ENCODE measurements at regions not wholly inside any gene's neighbourhood (a gene's known extent, or its start where the extent isn't known, plus 50 kb on each side); places are given as distances from the start of the nearest gene placed in this dataset.

DNA sequence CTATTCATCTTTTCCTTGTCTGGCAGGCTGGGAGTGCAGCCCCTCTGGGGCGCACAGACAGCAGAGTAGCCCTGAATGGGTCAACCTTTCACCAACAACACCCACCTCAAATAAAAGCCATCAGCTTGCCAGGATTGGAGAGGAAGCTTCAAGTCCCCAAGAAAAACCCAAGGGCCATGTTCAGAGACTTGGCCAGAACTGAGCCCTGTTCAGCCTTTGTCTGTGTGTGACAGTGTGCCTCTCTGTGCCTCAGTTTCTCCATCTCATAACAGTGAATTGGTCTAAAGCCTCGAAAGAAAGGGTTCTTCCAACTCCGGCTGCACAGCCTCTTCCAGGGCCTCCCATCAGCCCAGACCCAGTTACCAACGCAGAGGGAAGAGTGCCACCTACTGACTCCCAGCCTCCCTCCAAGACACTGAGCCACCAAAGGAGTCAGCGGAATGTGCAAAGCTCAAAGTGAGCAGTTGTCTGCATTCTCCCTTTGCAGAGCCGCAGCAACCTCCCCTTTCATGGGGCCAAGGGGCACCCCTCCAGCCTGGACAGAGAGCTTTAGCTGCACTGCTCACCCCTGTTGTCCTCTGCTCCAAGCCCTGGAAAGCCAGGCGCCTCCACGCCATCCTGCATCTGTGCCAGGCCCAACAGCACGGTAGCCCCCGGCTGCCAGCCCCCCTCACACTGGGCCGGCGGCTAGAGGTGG lies 82.7 kb upstream of the TOP1 start (continued):
- TF ChIP-seq NFYB (CRISPR knock-in tag; IDR thresholded peaks at IDR 0.05) (0 out of 2 replicates have a peak, but pooled peaks have one; percentile 20), SIN3A (IDR thresholded peaks at IDR 0.05; ENCODE audit: borderline replicate concordance, low read depth, low read length) (no peak), KLF15 (CRISPR knock-in tag; IDR thresholded peaks at IDR 0.05; ENCODE audit: borderline replicate concordance) (no peak), ZNF121 (CRISPR knock-in tag; IDR thresholded peaks at IDR 0.05) (no peak), ZNF616 (CRISPR knock-in tag; IDR thresholded peaks at IDR 0.05; ENCODE audit: low read depth) (no peak), ZBTB7B (CRISPR knock-in tag; IDR thresholded peaks at IDR 0.05) (no peak), TMF1 (CRISPR knock-in tag; IDR thresholded peaks at IDR 0.05; ENCODE audit: low read depth) (no peak), ZNF790 (CRISPR knock-in tag; IDR thresholded peaks at IDR 0.05; ENCODE audit: borderline replicate concordance) (no peak), SAP130 (CRISPR knock-in tag; IDR thresholded peaks at IDR 0.05; ENCODE audit: low read depth) (0 out of 2 replicates have a peak, but pooled peaks have one; percentile 16), ZNF446 (CRISPR knock-in tag; IDR thresholded peaks at IDR 0.05) (no peak), BRCA1 (CRISPR knock-in tag; IDR thresholded peaks at IDR 0.05) (no peak), HDAC2 (CRISPR knock-in tag; IDR thresholded peaks at IDR 0.05) (no peak; the same call in 1 of the 2 replicates)
- TF ChIP-seq, protein P1, sequence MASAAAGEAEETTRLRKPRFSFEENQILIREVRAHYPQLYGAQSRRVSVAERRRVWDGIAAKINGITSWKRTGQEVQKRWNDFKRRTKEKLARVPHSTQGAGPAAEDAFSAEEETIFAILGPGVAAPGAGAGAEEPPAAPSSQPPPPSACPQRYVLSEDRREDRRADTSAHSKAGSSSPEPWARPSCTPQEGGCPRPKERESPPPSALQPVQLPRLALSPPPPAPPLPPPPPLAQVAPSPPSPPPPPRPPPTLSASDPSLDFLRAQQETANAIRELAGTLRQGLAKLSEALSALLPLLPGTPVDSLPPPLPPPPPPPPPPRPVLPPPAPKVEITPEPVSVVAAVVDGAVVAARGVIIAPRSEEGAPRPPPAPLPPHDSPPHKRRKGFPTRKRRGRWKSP (CRISPR knock-in tag; IDR thresholded peaks at IDR 0.05), result no peak
- TF ChIP-seq, protein P2, sequence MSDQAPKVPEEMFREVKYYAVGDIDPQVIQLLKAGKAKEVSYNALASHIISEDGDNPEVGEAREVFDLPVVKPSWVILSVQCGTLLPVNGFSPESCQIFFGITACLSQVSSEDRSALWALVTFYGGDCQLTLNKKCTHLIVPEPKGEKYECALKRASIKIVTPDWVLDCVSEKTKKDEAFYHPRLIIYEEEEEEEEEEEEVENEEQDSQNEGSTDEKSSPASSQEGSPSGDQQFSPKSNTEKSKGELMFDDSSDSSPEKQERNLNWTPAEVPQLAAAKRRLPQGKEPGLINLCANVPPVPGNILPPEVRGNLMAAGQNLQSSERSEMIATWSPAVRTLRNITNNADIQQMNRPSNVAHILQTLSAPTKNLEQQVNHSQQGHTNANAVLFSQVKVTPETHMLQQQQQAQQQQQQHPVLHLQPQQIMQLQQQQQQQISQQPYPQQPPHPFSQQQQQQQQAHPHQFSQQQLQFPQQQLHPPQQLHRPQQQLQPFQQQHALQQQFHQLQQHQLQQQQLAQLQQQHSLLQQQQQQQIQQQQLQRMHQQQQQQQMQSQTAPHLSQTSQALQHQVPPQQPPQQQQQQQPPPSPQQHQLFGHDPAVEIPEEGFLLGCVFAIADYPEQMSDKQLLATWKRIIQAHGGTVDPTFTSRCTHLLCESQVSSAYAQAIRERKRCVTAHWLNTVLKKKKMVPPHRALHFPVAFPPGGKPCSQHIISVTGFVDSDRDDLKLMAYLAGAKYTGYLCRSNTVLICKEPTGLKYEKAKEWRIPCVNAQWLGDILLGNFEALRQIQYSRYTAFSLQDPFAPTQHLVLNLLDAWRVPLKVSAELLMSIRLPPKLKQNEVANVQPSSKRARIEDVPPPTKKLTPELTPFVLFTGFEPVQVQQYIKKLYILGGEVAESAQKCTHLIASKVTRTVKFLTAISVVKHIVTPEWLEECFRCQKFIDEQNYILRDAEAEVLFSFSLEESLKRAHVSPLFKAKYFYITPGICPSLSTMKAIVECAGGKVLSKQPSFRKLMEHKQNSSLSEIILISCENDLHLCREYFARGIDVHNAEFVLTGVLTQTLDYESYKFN (CRISPR knock-in tag; conservative IDR thresholded peaks at IDR 0.05), result no peak
- TF ChIP-seq, protein P3, sequence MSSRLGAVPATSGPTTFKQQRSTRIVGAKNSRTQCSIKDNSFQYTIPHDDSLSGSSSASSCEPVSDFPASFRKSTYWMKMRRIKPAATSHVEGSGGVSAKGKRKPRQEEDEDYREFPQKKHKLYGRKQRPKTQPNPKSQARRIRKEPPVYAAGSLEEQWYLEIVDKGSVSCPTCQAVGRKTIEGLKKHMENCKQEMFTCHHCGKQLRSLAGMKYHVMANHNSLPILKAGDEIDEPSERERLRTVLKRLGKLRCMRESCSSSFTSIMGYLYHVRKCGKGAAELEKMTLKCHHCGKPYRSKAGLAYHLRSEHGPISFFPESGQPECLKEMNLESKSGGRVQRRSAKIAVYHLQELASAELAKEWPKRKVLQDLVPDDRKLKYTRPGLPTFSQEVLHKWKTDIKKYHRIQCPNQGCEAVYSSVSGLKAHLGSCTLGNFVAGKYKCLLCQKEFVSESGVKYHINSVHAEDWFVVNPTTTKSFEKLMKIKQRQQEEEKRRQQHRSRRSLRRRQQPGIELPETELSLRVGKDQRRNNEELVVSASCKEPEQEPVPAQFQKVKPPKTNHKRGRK (CRISPR knock-in tag; IDR thresholded peaks at IDR 0.05), result no peak
- TF ChIP-seq, protein P4, sequence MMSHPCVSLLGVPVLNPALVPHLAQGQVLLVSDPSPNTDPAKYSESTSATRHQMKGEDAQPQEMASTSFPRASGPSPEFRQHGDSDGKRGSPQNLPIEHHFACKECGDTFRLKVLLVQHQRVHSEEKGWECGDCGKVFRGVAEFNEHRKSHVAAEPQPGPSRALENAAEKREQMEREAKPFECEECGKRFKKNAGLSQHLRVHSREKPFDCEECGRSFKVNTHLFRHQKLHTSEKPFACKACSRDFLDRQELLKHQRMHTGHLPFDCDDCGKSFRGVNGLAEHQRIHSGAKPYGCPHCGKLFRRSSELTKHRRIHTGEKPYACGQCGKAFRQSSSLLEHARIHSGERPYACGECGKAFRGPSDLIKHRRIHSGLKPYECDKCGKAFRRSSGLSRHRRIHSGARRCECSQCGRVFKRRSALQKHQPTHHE (CRISPR knock-in tag; IDR thresholded peaks at IDR 0.05; ENCODE audit: borderline replicate concordance), result no peak
- TF ChIP-seq, protein P5, sequence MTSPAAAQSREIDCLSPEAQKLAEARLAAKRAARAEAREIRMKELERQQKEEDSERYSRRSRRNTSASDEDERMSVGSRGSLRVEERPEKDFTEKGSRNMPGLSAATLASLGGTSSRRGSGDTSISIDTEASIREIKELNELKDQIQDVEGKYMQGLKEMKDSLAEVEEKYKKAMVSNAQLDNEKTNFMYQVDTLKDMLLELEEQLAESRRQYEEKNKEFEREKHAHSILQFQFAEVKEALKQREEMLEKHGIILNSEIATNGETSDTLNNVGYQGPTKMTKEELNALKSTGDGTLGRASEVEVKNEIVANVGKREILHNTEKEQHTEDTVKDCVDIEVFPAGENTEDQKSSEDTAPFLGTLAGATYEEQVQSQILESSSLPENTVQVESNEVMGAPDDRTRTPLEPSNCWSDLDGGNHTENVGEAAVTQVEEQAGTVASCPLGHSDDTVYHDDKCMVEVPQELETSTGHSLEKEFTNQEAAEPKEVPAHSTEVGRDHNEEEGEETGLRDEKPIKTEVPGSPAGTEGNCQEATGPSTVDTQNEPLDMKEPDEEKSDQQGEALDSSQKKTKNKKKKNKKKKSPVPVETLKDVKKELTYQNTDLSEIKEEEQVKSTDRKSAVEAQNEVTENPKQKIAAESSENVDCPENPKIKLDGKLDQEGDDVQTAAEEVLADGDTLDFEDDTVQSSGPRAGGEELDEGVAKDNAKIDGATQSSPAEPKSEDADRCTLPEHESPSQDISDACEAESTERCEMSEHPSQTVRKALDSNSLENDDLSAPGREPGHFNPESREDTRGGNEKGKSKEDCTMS (CRISPR knock-in tag; conservative IDR thresholded peaks at IDR 0.05), result no peak
- TF ChIP-seq, protein P6, sequence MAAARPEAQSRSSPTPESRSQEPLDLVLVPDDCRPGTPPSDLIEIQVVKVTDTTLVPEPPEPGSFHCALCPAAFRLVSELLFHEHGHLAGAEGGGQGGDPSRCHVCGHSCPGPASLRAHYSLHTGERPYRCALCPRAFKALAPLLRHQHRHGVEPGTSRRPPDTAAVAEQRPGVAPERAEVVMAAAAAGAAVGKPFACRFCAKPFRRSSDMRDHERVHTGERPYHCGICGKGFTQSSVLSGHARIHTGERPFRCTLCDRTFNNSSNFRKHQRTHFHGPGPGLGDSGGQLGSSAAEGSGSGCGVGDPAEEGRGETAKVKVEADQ (CRISPR knock-in tag; IDR thresholded peaks at IDR 0.05; ENCODE audit: borderline replicate concordance), result no peak
